ENCODE measurements at regions not wholly inside any gene's neighbourhood (a gene's known extent, or its start where the extent isn't known, plus 50 kb on each side); places are given as distances from the start of the nearest gene placed in this dataset.
A peak's percentile ranks its signal among the peaks of the same experiment; 100 is the strongest.
"Not testable (repeated sequence)": the region's sequence is repeated elsewhere in the genome, so short reads cannot be mapped to it uniquely, and the experiment has no call there.

DNA sequence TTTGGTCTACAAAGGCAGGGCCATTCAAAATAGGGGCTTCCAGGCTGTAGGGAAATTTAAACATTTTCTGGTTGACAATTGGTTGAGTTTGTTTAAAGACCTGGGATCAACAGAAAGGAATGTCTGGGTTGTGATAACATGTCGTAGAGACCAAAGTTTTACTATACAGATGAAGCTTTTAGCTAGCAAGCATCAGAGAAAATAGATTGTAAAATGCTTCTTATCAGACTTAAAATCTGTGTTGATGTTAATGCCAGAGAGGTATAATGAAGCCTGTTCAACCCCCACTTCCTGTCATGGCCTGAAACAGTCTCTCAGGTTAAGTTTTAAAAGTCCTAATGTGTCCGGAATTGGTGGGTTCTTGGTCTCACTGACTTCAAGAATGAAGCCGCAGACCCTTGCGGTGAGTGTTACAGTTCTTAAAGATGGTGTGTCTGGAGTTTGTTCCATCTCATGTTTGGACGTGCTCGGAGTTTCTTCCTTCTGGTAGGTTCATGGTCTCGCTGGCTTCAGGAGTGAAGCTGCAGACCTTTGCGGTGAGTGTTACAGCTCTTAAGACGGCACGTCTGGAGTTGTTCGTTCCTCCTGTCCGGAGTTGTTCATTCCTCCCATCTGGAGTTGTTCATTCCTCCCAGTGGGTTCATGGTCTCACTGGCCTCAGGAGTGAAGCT lies 86.5 kb upstream of the HMCN1 start:
- DNase-seq (ENCODE audit: extremely low read depth in 1 of 11, low read depth in 9 of 11, low spot score in 4 of 11), result not testable (repeated sequence)

DNA sequence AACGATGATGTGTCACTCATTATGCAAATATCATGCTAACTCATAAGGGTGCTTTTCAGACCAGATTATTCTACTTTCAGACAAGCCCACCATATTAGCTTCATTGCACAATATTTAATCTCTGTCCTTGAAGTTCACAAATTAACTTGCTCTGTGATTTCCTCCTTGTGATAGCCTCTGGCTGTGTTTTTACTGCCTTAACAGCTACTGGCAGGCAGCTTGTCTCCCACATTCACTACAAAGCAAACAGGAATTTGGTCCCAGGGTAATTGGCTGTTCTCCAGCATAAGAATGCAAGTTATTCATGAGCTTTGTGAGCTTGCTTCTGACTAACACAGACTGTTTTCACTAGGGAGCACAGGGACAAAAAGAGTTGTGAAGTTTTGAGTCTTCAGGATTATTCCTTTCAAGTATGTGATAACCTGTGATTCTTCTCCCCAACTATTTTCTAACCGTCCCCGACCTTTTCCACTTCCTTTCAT lies 87.9 kb upstream of the HMCN1 start:
- DNase-seq (ENCODE audit: extremely low read depth in 1 of 11, low read depth in 9 of 11, low spot score in 4 of 11), result peak; percentile 69 to 97 (median 89)

DNA sequence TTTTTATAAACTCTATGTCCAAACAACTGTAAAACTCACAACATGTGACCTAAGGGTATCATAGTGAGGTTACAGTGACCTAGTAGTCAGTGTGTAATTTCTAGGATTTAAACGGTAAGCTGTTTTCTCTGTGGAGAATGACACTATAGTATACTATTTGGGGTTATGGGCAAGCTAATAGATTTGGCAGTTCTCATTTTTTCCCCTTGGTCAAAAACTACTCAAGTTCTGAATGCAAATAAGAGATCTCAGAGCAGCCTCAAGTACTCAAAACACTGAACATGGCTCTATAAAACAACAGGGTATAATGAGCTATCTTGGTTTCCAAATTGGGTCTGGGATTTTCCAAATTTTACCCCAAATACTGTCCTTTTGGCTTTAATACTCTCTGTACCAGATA lies 88.5 kb upstream of the HMCN1 start:
- DNase-seq (ENCODE audit: extremely low read depth in 1 of 11, low read depth in 9 of 11, low spot score in 4 of 11), result no peak

DNA sequence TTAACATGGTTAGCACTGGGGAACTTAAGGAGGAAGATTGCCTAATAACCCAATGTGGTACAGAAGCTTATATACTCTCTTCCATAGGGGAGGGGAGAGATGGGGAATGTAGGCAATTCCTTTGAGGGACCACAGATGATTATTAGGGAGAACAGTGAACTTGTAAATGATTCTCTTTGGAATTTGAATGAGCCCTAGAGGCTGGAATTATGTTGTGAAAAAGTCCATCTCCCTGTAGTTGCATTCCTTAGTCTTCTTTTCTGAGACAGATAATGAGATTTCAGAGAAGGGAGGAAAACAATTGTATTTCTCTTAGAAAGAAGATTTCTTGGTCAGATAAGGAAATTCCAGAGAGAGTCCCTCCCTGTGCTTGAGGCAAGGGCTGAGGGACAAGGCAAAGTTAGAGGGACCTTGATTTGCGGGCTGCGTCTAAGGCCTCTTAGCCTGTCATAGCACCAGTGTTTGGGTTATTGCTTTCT lies 89.0 kb upstream of the HMCN1 start:
- DNase-seq (ENCODE audit: extremely low read depth in 1 of 11, low read depth in 9 of 11, low spot score in 4 of 11), result no peak

DNA sequence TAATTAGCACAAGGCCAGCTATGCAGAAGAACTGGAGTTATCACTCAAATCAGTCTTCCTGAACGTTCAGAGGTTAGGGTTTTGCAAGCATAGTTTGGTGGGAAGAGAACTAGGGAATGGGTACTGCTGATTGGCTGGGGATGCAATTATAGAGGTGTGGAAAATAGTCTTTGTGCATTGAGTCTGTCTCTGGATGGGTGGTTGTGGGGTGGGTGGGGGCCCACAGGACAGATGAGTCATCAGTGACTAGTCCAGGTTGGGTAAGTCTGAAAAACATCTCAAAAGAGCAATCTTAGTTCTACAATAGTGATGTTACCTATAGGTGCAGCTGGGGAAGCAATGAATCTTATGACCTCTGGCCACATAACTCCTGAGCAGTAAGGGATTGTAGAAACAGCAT lies 89.7 kb upstream of the HMCN1 start:
- no peak for DNase-seq (ENCODE audit: extremely low read depth in 1 of 11, low read depth in 9 of 11, low spot score in 4 of 11)

DNA sequence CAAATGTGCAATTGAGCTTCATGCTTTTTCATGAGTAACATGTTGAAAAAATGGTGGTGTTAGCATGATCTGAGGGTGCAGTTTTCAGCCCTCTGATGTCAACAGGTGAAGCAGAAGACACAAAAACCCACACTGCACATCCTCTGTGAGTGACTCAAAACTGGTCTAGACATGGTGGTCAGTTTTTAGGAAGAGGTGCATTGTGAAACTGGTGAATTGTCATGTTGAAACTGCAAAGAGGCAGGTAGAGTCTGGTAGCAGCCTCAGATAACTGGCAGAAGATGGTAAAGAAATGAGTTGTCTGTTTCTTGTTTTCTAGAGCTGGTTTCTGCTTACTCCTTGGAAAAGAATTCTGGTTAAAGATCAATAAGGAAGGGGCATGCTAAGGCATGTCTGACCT lies 97.3 kb upstream of the HMCN1 start:
- no peak for DNase-seq (ENCODE audit: extremely low read depth in 1 of 11, low read depth in 9 of 11, low spot score in 4 of 11)

DNA sequence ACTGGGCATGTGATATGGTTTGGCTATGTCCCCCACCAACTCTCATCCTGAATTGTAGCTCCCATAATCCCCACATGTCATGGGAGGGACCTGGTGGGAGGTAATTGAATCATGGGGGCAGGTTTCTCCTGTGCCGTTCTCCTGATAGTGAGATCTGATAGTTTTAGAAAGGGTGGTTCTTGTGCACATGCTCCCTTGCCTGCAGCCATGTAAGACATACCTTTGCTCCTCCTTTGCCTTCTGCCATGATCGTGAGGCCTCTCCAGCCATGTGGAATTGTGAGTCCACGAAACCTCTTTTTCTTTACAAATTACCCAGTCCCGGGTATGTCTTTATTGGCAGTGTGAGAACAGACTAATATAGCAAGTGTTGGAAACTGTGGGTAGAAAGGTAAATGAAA lies 99.5 kb upstream of the HMCN1 start:
- DNase-seq (ENCODE audit: extremely low read depth in 1 of 11, low read depth in 9 of 11, low spot score in 4 of 11), result no peak

DNA sequence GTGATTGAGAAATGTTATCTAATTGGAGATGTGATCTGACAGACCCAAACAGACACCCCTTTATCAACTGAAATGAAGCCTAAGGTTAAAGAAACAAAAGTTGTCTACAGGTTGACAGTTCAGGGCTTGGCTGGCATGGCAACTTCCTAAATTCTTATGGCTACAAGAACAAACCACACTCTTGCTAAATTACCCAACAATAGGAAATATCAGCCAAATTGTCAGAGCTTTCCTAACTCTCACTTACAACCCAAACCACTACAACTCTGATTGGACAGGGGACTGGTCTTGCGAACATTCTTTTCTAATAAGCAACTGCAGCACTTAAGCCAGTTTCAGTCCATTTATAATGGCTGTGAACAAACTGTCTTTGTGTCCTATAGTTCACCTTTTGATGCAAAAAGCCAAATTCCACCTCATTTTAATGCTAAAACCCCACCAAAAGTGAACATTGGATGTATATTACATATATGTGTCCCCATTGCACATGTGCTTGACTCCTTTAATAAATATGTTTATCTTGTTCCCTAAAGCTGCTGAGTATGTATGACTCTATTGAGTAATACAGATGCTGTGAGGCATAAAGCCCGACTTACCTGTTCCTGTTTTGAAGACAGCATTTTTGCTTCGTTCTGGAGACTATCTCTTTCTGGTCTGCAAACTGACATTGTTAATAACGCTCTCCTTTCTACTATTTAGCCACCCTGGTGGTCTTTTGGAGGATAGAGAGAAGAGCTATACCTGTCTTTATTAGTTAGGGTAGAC lies 101.3 kb upstream of the HMCN1 start:
- DNase-seq (ENCODE audit: extremely low read depth in 1 of 11, low read depth in 9 of 11, low spot score in 4 of 11), result no peak

DNA sequence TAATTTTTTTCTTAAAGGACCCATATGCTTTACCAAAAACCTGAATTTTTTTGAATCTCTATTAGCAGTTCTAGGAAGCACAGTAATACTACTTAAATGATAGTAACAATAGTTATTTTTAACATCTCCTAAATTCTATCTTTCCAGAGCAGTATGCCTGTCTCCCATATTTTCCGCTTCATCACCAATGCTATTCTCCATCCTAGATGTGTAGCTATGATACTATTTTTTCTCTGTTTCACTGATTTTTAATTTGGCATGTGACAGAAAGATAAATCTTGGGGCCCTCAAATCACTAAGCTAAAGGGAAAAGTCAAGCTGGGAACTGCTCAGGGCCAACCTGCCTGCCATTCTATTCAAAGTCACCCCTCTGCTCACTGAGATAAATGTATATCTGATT lies 102.3 kb upstream of the HMCN1 start:
- no peak for DNase-seq (ENCODE audit: extremely low read depth in 1 of 11, low read depth in 9 of 11, low spot score in 4 of 11)

DNA sequence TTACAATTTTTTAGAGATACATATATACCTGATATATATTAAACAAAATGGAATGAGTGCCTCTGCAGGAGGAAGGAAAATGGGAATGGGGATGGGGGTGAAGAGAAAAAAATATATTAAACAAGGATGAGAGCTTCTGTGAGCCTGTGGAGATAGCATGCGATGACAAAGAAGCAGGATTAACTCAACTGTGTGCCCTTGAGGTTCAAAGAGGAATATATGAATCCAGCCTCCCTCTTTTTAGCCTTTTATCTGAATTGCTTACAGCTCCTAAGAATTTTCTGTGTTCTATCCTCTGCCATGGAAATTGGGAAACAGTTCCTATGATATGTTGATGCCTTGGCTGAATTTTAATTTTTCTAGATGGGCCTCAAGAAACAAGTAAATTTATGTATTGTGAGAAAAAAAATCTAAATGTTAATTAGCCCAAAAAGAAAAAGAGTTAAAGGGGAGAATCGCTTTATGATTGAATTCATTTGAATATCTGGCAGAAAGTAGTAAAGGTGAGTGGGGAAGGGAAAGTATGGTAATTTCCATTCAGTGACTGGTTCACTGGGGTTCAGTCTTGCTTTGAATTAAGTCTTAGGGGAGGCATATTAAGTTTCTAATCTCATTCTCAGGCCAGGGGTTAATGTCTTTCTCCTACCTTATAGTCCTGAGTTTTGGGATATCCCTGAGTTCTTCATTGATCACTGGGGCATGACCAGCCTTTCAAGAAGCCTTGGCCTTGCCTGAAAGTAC lies 106.3 kb upstream of the HMCN1 start:
- no peak for DNase-seq (ENCODE audit: extremely low read depth in 1 of 11, low read depth in 9 of 11, low spot score in 4 of 11)

DNA sequence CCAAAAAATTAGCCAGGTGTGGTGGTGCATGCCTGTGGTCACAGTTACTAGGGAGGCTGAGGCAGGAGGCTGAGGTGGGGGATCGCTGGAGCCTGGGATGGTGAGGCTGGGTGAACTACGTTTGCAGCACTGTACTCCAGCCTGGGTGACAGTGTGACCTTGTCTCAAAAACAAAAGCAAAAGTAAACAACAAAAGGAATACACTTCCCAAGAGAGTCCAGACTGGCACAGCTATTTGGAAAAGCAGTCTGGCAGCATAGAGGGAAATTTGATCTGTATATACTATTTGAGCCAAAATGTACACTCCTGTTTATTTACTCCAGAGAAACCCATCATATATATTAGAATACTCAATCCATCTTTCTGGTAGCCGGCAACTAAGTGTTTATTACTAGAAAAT lies 107.0 kb upstream of the HMCN1 start:
- no peak for DNase-seq (ENCODE audit: extremely low read depth in 1 of 11, low read depth in 9 of 11, low spot score in 4 of 11)

DNA sequence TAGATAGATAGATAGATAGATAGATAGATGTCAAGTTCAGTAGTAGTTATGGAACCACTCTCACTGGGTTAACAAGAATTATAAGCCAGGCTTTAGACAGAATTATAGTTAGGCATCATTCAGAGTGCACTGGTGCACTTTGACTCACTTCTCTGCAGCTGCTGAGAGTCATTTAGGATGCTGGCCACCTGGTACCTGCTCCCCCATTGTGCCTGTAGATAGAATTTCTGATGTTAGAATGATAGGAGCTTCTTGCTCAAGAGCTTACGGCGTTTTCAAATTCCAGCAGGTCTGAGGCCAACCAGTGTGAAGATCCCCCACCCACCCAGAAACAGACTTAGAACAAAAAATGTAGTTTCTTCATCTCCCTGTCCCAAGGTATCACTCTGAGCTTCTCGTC lies 107.8 kb upstream of the HMCN1 start:
- DNase-seq (ENCODE audit: extremely low read depth in 1 of 11, low read depth in 9 of 11, low spot score in 4 of 11), result no peak

DNA sequence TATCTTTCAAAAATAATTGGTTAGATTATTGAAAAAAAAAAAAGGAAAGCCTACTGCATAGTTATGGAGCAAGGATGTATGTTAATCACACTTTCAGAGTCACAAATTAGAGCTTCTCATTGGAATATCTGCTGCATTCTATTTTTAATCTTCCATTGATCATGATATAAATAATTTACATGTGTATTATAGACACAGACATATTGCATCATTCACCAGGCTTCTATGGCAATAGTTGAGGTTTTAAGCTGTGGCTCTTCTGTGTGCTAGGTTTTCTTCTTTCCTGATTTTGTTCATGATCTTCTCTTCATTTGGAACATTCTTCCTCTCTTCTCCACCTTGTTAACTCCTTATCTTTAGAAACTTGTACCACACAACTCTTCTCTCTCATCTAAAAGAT lies 123.2 kb upstream of the HMCN1 start:
- DNase-seq (ENCODE audit: extremely low read depth in 1 of 11, low read depth in 9 of 11, low spot score in 4 of 11), result no peak

DNA sequence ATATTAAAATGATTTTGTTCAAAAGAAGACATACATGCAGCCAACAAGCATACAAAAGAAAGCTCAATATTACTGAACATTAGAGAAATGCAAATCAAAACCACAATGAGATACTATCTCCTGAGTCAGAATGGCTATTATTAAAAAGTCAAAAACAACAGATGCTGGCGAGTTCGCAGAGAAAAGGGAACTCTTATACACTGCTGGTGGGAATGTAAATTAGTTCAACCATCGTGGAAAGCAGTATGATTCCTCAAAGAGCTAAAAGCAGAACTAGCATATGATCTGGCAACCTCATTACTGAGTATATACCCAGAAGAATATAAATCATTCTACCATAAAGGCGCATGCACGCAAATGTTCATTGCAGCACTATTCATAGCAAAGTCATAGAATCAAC lies 126.0 kb upstream of the HMCN1 start:
- DNase-seq (ENCODE audit: extremely low read depth in 1 of 11, low read depth in 9 of 11, low spot score in 4 of 11), result no peak

DNA sequence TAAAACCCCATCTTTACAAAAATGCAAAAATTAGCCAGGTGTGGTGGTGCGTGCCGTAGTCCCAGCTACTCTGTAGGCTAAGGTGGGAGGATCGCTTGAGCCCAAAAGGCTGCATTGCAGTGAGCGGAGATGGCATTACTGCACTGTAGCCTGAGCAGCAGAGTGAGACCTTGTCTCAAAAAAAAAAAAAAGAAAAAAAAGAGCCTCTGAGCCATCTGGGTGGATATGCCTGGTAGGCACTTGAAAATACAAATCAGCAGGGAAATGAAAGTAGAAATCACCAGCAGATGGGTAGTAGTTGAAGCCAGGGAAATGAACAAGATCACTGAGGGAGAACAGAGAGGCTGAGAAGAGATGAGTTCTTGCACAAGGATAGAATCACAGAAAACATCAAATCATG lies 131.0 kb upstream of the HMCN1 start:
- no peak for DNase-seq (ENCODE audit: extremely low read depth in 1 of 11, low read depth in 9 of 11, low spot score in 4 of 11)

DNA sequence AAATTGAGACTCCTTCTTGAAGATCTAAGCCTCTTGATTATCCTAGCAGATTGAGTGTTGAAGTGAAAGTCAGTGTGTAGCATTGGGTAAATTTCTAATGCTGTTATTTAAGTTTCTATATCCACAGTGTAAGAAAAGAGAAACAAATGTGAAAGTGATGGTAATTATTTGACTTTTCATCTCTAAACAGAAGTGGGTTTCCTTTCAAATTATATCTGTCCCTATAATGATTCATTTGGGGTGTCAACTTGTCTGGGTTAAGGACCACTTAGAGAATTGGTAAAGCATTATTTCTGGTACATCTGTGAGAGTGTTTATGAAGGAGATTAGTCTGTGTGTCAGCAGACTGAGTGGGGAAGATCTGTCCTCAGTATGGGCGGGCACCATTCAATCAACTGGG lies 133.0 kb upstream of the HMCN1 start:
- DNase-seq (ENCODE audit: extremely low read depth in 1 of 11, low read depth in 9 of 11, low spot score in 4 of 11), result no peak

DNA sequence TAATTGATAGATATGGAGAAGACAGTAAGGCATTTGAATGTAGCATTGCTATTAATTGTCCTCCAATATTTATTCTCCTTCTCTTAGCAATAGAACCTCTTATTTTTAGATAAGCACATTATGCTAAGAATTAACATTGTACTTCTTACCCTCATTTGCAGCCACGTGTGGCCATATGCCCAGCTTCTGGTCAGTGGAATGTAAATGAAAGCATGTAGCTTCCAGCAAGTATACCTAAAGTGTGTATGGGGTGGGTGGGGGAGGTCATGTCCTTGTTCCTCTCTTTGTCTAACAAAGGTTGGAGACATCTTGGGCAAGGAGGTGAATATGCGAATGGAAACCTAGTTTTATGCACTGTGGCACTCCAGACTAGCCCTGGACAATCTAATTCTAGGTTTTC lies 133.6 kb upstream of the HMCN1 start:
- DNase-seq (ENCODE audit: extremely low read depth in 1 of 11, low read depth in 9 of 11, low spot score in 4 of 11), result no peak

DNA sequence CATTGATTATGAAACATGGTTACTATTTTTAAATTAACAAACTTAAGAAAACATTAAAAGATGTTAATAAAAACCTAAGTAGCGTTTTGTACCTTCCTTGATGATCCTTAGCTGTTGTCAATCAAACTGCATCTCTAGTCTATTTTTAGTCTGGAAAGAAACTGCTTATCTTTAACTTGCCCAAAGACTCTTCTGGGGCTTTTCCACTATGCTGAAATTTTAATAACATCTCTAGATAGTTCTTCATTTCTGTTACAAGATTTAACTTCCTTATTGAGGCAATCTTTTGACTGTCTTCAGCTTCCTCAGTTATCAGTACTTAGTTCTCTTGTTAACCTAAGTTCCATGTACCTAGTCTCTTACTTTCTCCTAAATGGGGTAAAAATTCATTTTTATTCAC lies 135.9 kb upstream of the HMCN1 start:
- DNase-seq (ENCODE audit: extremely low read depth in 1 of 11, low read depth in 9 of 11, low spot score in 4 of 11), result no peak

DNA sequence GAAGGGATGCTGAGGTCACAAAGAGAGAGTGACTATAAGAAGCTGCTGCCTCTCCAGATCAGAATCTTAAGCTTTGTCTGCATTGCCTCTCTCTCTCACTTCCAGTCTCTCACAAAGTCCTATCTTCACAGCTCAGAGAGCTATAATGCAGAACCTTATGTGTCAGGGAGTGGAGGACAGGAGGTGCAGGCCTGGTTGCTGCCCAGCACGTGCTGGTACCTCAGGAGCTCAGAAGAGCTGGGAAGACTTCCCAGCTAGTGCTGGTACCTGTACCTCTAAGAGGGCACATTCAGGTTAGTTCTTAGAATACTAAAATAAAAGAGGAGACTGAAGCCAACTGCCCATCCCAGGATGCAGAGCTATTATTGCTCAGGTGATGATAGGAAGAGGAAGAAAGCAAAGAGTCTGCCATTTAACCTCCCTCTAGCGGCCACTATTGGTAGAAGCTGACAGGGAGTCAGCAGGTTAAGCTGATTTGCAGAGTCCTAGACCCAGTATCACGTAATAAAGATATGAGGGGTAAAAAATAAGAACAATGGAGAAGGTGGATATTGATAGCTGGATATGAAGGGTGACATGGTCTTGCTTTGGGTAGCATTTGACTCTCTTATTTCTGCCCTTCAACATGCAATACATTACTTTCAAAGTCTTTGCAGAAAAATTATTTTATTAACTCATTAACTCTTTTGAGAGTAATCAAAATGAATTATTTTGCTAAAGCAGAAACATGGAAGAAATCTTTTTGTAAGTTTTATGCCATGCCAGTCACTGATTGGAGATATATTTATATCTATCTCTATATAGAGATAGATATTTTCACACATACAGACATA lies 138.1 kb upstream of the HMCN1 start:
- peak in 3 of 11 donors; percentile 9 to 24 (median 22) for DNase-seq (ENCODE audit: extremely low read depth in 1 of 11, low read depth in 9 of 11, low spot score in 4 of 11)
